Dendritic cell treated with granulocyte-macrophage colony-stimulating factor and Interleukin-4, amounts not matched to agents 40 ng/mL and 50 ng/mL, for 4 days (primary cell): ENCODE measurements at regions not wholly inside any gene's neighbourhood (a gene's known extent, or its start where the extent isn't known, plus 50 kb on each side); places are given as distances from the start of the nearest gene placed in this dataset.

Source experiments
- H3K27ac Mint-ChIP-seq: one replicate; pipeline ENCODE4 v1.8.0; 2022; ENCODE audit warnings: mild to moderate bottlenecking, mixed read lengths
- H3K27me3 Mint-ChIP-seq: one replicate; pipeline ENCODE4 v1.8.0; 2022; ENCODE audit warnings: mild to moderate bottlenecking, mixed read lengths
- H3K36me3 Mint-ChIP-seq: one replicate; pipeline ENCODE4 v1.8.0; 2022; ENCODE audit warnings: low read depth, mixed read lengths
- H3K4me1 Mint-ChIP-seq: one replicate; pipeline ENCODE4 v1.8.0; 2022; ENCODE audit warnings: low read depth, mixed read lengths
- H3K4me3 Mint-ChIP-seq: one replicate; pipeline ENCODE4 v1.8.0; 2022; ENCODE audit warnings: mild to moderate bottlenecking, moderate library complexity, mixed read lengths
- H3K9me3 Mint-ChIP-seq: one replicate; pipeline ENCODE4 v1.8.0; 2022; ENCODE audit warnings: mixed read lengths
- intact Hi-C: fragments of 100-400 bp; cut with micrococcal nuclease; formaldehyde crosslinking; loops from one replicate; pipeline ENCODE4 v1.15.0; 2022

- Mint-ChIP-seq H3K9me3 (no peaks in the 10 kb centered on the region), H3K4me3 (no peak overlapping the region), H3K27me3 (no peaks in the 10 kb centered on the region), H3K4me1 (no peaks in the 10 kb centered on the region), H3K27ac (no peak overlapping the region), H3K36me3 (no peaks in the 10 kb centered on the region)
- intact Hi-C loops: no loop called here
Measured at GRCh38 chr13:79796136-79796535, 315.2 kb downstream of the NDFIP2 start.

- Mint-ChIP-seq H3K4me1 (no peaks in the 10 kb centered on the region), H3K27me3 (no peaks in the 10 kb centered on the region), H3K36me3 (no peaks in the 10 kb centered on the region), H3K9me3 (no peaks in the 10 kb centered on the region), H3K27ac (no peak overlapping the region), H3K4me3 (no peak overlapping the region)
- intact Hi-C loops: no loop called here
Measured at GRCh38 chr13:79794931-79795330, 314.0 kb downstream of the NDFIP2 start.

- Mint-ChIP-seq H3K27ac (no peak overlapping the region), H3K4me1 (no peaks in the 10 kb centered on the region), H3K9me3 (no peaks in the 10 kb centered on the region), H3K4me3 (no peak overlapping the region), H3K27me3 (no peaks in the 10 kb centered on the region), H3K36me3 (no peaks in the 10 kb centered on the region)
- intact Hi-C loops: no loop called here
Measured at GRCh38 chr13:79792716-79793115, 311.8 kb downstream of the NDFIP2 start.

GRCh38 chr13:79791471-79792042, 310.6 kb downstream of the NDFIP2 start:
- no peaks in the 10 kb centered on the region for H3K36me3 Mint-ChIP-seq
- intact Hi-C loops: no loop called here
- H3K9me3 Mint-ChIP-seq: no peaks in the 10 kb centered on the region
- no peaks in the 10 kb centered on the region for H3K27me3 Mint-ChIP-seq
- no peak overlapping the region for H3K27ac Mint-ChIP-seq
- H3K4me3 Mint-ChIP-seq: no peak overlapping the region
- no peaks in the 10 kb centered on the region for H3K4me1 Mint-ChIP-seq

GRCh38 chr13:79786176-79786575, 305.2 kb downstream of the NDFIP2 start:
- no peaks in the 10 kb centered on the region for H3K36me3 Mint-ChIP-seq
- no peak overlapping the region for H3K4me3 Mint-ChIP-seq
- intact Hi-C loops: no loop called here
- H3K9me3 Mint-ChIP-seq: no peaks in the 10 kb centered on the region
- H3K27ac Mint-ChIP-seq: no peak overlapping the region
- no peaks in the 10 kb centered on the region for H3K4me1 Mint-ChIP-seq
- no peaks in the 10 kb centered on the region for H3K27me3 Mint-ChIP-seq

GRCh38 chr13:79782541-79783205, 301.7 kb downstream of the NDFIP2 start:
- H3K27ac Mint-ChIP-seq: no peak overlapping the region
- H3K4me1 Mint-ChIP-seq: peaks cover 12% of the 10 kb centered on the region
- H3K27me3 Mint-ChIP-seq: no peaks in the 10 kb centered on the region
- intact Hi-C loops: no loop called here
- no peaks in the 10 kb centered on the region for H3K9me3 Mint-ChIP-seq
- H3K4me3 Mint-ChIP-seq: no peak overlapping the region
- H3K36me3 Mint-ChIP-seq: no peaks in the 10 kb centered on the region

- H3K4me1 Mint-ChIP-seq: peaks cover 12% of the 10 kb centered on the region
- H3K9me3 Mint-ChIP-seq: no peaks in the 10 kb centered on the region
- H3K27ac Mint-ChIP-seq: no peak overlapping the region
- H3K27me3 Mint-ChIP-seq: no peaks in the 10 kb centered on the region
- no peak overlapping the region for H3K4me3 Mint-ChIP-seq
- no peaks in the 10 kb centered on the region for H3K36me3 Mint-ChIP-seq
- intact Hi-C loops: no loop called here
Measured at GRCh38 chr13:79781829-79782540, 301.0 kb downstream of the NDFIP2 start.

- Mint-ChIP-seq H3K4me1 (peaks cover 12% of the 10 kb centered on the region), H3K36me3 (no peaks in the 10 kb centered on the region), H3K27me3 (no peaks in the 10 kb centered on the region), H3K4me3 (no peak overlapping the region), H3K27ac (no peak overlapping the region), H3K9me3 (no peaks in the 10 kb centered on the region)
- intact Hi-C loops: no loop called here
Measured at GRCh38 chr13:79780240-79780639, 299.3 kb downstream of the NDFIP2 start.

GRCh38 chr13:79779761-79780160, 298.8 kb downstream of the NDFIP2 start:
- no peak overlapping the region for H3K4me3 Mint-ChIP-seq
- H3K4me1 Mint-ChIP-seq: peaks cover 12% of the 10 kb centered on the region
- H3K9me3 Mint-ChIP-seq: no peaks in the 10 kb centered on the region
- no peak overlapping the region for H3K27ac Mint-ChIP-seq
- intact Hi-C loops: loop anchor here (10.0 kb wide), 1 partner anchor 1235 kb away; no protein-coding TSS in a partner anchor
- H3K36me3 Mint-ChIP-seq: no peaks in the 10 kb centered on the region
- no peaks in the 10 kb centered on the region for H3K27me3 Mint-ChIP-seq

- intact Hi-C loops: loop anchor here (10.0 kb wide), 1 partner anchor 1236 kb away; no protein-coding TSS in a partner anchor
Measured at GRCh38 chr13:79778741-79779460, 297.9 kb downstream of the NDFIP2 start.

GRCh38 chr13:79777504-79777903, 296.5 kb downstream of the NDFIP2 start:
- no peaks in the 10 kb centered on the region for H3K36me3 Mint-ChIP-seq
- intact Hi-C loops: loop anchor here (10.0 kb wide), 1 partner anchor 1237 kb away; no protein-coding TSS in a partner anchor
- H3K9me3 Mint-ChIP-seq: no peaks in the 10 kb centered on the region
- H3K4me3 Mint-ChIP-seq: no peak overlapping the region
- H3K27me3 Mint-ChIP-seq: no peaks in the 10 kb centered on the region
- peaks cover 12% of the 10 kb centered on the region for H3K4me1 Mint-ChIP-seq
- no peak overlapping the region for H3K27ac Mint-ChIP-seq

More at GRCh38 chr13:79778741-79779460, 297.9 kb downstream of the NDFIP2 start:
- Mint-ChIP-seq H3K27ac (no peak overlapping the region), H3K4me3 (no peak overlapping the region), H3K36me3 (no peaks in the 10 kb centered on the region), H3K27me3 (no peaks in the 10 kb centered on the region), H3K9me3 (no peaks in the 10 kb centered on the region), H3K4me1 (peaks cover 12% of the 10 kb centered on the region)

- Mint-ChIP-seq H3K9me3 (peaks cover 2% of the 10 kb centered on the region), H3K4me3 (no peak overlapping the region), H3K27me3 (no peaks in the 10 kb centered on the region), H3K36me3 (no peaks in the 10 kb centered on the region), H3K27ac (no peak overlapping the region), H3K4me1 (peaks cover 12% of the 10 kb centered on the region)
- intact Hi-C loops: loop anchor here (1.0 to 10.0 kb wide), 2 partner anchors 586 to 1238 kb away; no protein-coding TSS in a partner anchor
Measured at GRCh38 chr13:79776531-79777295, 295.8 kb downstream of the NDFIP2 start.

- Mint-ChIP-seq H3K27me3 (no peaks in the 10 kb centered on the region), H3K4me1 (peaks cover 12% of the 10 kb centered on the region), H3K36me3 (no peaks in the 10 kb centered on the region), H3K27ac (no peak overlapping the region), H3K9me3 (peaks cover 11% of the 10 kb centered on the region), H3K4me3 (no peak overlapping the region)
- intact Hi-C loops: loop anchor here (1.0 to 10.0 kb wide), 2 partner anchors 586 to 1239 kb away; no protein-coding TSS in a partner anchor
Measured at GRCh38 chr13:79775830-79776229, 294.9 kb downstream of the NDFIP2 start.
